Body of pancreas (tissue), 4 donors: ENCODE measurements at regions not wholly inside any gene's neighbourhood (a gene's known extent, or its start where the extent isn't known, plus 50 kb on each side); places are given as distances from the start of the nearest gene placed in this dataset.

Experiments
- POLR2A ChIP-seq, 3 donors: fragments of 450-650 bp; IDR thresholded peaks; one replicate each; pipeline ENCODE4 v1.6.1; 2016; ENCODE audit warnings: antibody characterized with exemption in 3 of 3, mild to moderate bottlenecking in 2 of 3
- TF ChIP-seq, protein P1 (sequence below), 7 experiments: fragments of 450-650 bp in 4 of 7; fragments of 200-600 bp in 3 of 7; sonication (generic) in 3 of 7; IDR thresholded peaks; one replicate each; pipeline ENCODE4 v1.5.1; 2016 to 2019; ENCODE audit warnings: antibody characterized with exemption in 7 of 7

GRCh38 chr4:62523256-62523655 lies 1323.1 kb downstream of the ADGRL3 start:
- TF ChIP-seq, protein P1, sequence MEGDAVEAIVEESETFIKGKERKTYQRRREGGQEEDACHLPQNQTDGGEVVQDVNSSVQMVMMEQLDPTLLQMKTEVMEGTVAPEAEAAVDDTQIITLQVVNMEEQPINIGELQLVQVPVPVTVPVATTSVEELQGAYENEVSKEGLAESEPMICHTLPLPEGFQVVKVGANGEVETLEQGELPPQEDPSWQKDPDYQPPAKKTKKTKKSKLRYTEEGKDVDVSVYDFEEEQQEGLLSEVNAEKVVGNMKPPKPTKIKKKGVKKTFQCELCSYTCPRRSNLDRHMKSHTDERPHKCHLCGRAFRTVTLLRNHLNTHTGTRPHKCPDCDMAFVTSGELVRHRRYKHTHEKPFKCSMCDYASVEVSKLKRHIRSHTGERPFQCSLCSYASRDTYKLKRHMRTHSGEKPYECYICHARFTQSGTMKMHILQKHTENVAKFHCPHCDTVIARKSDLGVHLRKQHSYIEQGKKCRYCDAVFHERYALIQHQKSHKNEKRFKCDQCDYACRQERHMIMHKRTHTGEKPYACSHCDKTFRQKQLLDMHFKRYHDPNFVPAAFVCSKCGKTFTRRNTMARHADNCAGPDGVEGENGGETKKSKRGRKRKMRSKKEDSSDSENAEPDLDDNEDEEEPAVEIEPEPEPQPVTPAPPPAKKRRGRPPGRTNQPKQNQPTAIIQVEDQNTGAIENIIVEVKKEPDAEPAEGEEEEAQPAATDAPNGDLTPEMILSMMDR (IDR thresholded peaks at IDR 0.05) = no peak
- no peak for TF ChIP-seq POLR2A (IDR thresholded peaks at IDR 0.05)
